GM20431 (cell line): ENCODE measurements at regions not wholly inside any gene's neighbourhood (a gene's known extent, or its start where the extent isn't known, plus 50 kb on each side); places are given as distances from the start of the nearest gene placed in this dataset.

Source experiments
- in situ Hi-C: fragments of 300-500 bp; cut with MseI, MboI; formaldehyde crosslinking; loops from one replicate; pipeline ENCODE4 v1.15.0; 2020; ENCODE audit warnings: low sequenced_read_pairs; ENCODE audit not compliant: unreplicated experiment

DNA sequence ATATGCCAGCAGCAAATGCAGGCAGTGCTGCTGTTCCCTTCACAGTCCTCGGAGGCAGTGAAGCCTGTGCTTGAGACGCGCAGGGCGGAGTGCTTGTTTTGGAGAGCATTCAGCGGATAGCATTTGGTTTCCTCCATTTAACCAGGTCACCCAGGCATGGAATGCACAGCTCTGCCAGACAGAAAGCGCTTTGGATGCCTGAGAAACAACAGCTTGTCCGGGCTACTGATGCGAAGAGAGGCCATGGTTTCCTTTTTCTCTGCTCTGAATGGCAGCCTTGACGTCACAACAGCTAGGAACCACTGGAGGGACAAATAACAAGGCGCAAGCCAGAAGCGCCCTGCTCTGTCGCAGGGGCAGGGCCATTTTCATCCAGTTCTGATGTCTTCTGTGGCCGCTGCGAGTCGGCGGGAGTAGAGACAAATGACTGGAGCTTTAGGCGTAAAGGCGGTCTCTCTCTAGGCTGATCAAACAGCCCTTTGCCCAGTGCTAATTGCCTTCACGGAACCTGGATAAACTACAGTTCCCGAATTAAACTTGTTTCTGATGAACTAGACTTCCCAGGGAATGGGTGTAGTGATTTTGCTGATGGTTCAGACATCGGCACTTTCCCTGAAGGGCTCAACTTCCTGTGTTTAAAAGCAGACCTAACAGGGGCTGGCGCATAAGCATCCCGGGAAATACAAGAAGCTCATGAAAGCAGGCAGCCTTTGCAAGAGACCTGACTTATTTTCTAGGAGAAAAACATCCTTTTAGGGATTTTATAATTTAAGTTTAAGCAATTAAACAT lies 187.6 kb upstream of the KLF14 start:
- in situ Hi-C loops: no loop called here

DNA sequence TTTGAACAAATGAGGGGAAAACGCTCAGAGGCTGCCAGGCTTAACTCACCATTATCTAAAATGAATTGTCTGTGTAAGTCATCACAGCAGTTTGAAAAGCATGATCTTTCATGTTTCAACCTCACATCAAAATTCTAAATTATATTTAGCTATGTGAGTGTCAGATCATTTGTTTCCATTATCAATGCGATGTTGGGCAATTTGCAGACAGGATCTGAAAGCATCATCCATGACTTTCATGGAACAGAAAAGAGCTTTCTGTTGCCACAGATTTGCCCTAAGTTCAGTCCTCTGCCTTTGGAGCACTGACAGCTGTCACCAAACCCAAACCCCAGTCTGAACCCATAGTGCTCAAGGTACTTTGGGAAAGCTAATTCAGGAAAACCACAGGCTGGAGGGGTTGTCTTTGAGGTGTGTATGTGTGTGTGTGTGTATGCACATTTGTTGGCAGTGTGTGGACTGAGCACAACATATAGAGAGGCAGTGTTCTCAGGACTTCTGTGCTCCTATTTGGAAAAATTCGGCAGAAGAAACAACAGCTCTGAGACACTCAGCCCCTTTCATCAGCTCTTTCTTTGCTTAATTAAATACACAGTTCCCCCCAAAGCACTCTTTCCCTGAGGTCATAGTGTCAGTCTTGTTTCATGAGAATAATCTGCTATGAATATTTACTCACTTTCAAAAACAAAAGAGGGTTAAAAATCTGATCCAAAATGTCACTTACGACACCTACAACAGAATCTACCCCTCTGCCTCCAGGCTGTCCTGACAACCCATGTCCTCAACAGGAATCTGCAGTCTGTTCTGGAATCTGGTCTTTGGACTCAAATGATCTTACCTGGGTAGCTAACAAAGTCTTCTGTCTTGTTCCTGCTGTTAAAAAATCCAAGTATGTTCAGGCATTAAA lies 188.5 kb upstream of the KLF14 start:
- in situ Hi-C loops: no loop called here

DNA sequence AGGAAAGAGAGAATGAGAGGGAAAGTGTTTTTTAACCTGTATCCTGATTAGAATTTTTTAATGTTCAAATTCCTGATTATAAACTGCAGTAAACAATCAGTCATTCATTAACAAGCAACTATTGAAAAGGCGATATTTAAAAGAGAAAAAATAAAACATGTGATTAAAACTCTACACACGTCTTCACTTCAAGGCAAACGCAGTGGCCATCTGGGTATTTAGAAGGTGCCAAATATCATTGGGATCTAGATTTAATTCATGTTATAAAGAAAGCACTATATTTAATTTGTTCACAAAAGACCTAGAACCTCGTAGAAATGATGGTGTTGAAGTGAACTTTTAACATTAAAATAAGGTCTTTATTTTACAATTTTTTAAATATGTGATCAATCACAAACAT lies 189.4 kb upstream of the KLF14 start:
- in situ Hi-C loops: no loop called here

DNA sequence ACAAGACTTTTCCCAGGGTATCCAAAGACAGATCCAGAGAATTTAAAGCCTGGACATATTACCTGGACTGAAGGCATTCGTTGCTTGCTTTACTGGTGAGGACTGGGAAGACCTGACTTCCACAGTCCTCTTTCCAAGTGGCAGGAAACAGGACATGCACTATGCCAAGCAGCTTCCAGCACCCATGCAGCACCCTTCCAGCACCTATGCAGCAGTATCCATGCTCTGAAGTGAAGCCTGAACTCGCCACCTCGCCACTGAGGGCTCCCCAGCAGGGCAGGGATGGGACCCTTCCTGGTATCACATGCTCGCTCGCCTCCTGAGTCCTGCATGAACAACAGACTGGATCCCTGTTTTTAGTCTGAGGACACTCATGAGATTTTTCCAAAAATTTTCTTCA lies 189.9 kb upstream of the KLF14 start:
- in situ Hi-C loops: no loop called here

- in situ Hi-C loops: no loop called here
Observed at GRCh38 chr7:130925136-130925794, 191.3 kb upstream of the KLF14 start.

DNA sequence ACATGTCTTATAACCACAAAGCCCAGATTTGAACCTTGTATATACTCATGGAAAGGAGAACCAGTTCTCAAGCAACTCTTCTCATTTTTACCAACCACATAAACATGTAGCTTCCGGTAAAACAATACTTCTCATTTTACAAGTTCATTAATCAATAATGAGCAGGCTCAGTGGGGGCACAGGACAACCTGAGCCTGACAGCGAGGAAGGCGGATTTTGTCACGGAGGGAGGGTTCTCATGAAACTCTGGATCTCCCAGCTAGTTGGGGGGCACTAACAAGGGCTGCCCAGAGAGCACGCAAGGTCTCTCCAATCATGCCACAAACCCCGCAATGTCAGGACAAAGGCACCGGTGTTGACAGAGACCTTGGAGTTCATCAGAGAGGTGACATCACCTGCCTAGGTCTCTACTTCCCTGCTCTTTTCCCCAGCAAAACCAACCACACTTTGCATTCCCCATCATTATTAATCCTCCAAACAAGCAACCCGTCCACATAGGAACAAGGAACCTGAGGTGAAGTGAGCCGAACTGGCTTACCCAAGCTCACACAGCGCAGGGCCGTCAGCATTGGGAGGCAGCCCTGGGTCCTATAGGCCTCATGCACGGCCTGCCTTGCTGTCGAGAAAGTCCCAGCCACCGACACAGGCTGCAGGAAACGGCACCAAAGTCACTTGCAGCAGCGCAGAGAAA lies 192.1 kb upstream of the KLF14 start:
- in situ Hi-C loops: no loop called here

DNA sequence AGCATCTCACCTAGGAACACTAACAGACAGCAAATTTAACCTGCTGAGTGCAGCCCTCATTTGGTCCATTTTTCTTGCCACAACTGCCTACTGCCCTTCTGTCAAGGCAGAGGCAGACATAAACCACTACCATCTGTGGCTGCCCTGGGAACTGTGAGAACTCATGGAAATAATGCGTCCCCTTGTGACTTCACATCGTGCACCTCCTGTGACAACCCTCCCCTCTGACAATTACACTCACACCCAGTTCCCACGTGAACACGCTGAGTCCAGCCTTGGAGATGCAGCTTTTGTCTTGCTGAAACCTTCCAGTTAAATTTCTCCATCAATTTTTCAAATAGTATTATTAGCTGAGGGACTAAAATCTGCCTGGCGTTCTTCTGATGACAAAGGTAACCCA lies 193.1 kb upstream of the KLF14 start:
- in situ Hi-C loops: no loop called here

DNA sequence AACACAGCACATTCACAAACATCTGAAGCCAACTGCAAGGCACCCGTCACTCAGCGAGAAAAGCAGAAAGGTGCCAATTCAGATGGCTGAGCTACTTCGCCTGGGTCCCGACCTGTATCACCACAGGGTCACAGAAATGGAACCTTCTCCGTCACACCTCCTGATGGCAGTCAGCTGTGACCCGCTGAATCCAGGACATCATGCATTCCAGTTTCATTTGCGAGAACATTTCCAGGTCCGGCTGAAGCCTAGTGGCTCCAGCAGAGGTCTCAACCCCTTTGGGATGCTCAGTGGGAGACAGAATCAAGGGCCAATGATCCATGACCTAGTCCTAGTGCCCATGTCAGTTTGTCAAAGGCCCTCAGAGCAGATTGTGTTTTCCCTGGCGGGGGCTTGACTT lies 193.6 kb upstream of the KLF14 start:
- in situ Hi-C loops: no loop called here

GRCh38 chr7:130929896-130930659 lies 196.1 kb upstream of the KLF14 start:
- in situ Hi-C loops: no loop called here

- in situ Hi-C loops: no loop called here
Observed at GRCh38 chr7:130930681-130931080, 196.7 kb upstream of the KLF14 start.

- in situ Hi-C loops: no loop called here
Observed at GRCh38 chr7:130931423-130931822, 197.4 kb upstream of the KLF14 start.

- in situ Hi-C loops: no loop called here
Observed at GRCh38 chr7:130932088-130932487, 198.1 kb upstream of the KLF14 start.

DNA sequence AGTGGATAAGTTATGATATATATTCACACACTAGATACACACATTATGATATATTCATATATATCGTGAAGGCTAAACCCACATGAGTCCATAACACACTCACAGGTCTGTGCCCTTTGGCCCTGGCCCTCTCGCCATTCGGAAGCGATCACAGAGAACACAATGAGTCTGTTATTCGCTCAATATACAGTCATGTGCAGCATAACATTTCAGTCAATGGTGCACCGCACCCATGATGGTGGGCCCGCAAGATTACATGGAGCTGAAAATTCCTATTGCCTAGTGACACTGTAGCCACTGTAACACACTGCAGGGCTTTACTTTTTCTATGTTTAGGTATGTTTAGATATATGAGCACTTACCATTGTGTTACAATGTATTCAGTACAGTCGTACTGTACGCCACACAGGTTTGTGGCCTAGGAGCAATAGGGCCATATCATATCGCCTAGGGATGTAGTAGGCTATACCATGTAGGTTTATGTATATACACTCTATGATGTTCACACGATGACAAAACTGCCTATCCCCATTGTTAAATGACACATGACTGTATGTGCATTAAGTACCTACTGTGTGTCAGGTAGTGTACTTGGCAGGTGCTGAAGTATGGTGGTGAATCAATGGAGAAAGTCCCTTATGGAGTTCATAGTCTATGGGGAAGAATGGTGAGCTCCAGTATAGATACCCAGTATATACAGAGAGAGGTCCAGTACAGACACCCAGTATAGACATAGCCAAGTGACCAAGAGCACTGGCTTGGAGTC lies 198.8 kb upstream of the KLF14 start:
- in situ Hi-C loops: no loop called here

DNA sequence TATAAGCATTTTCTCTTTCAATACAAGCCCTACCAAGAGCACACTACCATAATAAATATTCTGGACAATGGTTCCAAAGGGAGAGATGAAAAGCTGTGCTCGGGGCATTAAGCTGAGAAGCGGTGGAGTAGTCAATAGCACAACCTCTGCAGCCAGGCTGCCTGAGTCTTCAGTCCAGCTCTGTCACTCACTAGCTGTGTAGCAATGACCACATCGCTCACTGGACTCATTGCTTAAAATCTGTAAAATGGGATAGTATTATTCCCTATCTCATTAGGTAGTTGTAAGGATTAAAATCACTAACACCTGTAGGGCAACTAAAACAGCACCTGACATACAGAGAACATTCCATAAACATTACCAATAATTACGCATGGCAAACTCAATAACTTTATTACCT lies 199.9 kb upstream of the KLF14 start:
- in situ Hi-C loops: no loop called here

DNA sequence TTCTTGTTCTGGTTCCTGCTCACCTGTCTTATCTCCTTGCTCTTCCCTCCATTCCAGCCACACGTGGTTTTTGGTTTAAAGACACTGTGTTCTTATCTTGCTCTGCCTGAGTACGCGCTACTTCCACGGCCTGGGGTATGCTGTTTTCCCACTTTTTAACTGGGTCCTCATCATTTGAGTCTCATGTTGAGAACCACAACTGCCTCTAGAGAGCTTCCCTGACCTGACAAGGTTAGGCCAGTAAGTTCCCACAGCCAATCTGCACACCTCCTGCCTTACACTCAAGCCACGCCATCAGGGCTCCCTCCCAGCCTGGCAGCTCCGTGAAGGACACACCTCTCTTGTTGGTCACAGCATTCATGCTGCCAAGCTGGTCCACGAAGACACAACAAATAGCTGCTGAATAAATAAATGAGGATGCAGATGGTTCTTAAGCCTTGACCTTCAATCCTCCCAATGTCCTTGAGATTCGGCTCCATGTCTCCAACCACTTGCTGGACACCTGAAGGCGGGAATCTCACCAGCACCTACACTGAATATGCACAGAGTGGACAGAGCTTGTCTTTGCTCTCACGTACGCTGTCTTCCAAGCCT lies 201.7 kb upstream of the KLF14 start:
- in situ Hi-C loops: no loop called here

DNA sequence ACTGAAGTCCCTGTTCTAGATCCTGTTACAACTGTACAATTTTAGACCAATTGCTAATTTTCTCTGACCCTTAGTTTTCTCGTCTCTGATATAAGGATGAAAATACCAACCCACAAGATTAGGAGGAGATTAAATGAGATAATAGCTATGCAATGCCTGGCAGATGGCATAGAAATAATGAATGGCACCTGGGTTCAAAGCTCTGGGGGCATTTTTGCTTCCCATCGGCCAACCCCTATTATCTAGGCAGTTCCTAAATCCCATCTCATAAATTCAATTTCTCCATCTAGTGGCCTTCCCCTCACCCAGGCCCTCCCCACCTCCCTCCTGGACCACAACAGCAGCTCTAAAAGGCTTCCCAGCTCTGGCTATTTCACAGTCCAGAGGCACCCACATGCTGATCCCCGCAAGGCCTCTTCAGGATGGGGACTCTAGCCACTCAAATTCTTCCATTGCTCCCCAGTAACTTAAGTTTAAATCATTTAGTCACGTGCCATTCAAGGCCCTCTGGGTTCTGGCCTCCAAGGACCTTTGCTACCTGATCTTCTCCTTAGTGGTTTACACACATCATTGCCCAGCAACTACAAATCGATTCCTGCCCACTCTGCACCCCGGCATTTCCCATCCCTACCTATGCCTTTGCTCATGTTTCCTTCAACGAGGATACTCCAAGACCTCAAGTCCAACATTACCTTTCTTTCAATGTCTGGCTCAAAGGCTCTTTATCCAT lies 202.4 kb upstream of the KLF14 start:
- in situ Hi-C loops: no loop called here

DNA sequence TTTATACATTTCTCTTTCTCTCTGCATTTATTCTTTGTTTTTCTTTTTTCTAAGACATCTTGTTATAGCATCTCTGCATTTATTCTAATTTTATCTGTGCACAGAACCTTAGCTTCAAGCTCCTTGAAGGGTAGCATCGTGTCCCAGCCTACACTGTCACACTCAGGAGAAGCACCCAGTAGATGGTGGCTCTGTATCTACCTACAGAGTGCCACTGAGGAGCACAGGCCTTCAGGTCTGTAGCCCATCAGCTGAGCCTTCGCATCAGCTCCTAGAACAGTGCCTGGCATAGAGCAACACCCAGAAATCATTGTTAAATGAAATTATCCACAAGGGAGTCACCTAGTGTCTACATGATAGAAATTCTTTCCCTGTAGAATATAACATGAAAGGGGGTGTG lies 203.0 kb upstream of the KLF14 start:
- in situ Hi-C loops: no loop called here

GRCh38 chr7:130937830-130938229 lies 203.8 kb upstream of the KLF14 start:
- in situ Hi-C loops: no loop called here
